T1000 (cell line): ENCODE measurements at regions not wholly inside any gene's neighbourhood (a gene's known extent, or its start where the extent isn't known, plus 50 kb on each side); places are given as distances from the start of the nearest gene placed in this dataset.

Source experiments
- DNase-seq: peaks from one replicate; lab custom pipeline; 2025; ENCODE audit warnings: mixed read lengths; lab: John Stamatoyannopoulos, UW

DNA sequence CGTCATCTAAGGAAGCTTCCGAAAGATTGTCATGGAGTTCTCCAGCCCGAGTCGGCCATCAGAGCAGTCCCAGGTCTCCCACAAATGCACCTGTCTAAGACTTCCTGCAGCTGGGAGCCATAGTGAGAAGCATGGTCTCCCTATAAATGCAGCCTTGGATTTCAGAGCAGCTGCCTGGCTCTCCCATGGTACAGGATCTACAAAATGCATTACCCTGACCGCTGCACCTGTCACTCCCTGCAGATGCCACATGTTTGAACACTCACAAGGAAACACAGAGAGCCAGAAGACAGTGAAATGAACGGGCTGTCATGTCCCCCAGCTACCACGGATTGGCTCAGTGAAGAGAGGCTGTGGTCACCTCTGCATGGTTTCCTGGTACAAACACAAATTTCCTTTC is 702.7 kb downstream of the MED13L start:
- DNase-seq: no peak

DNA sequence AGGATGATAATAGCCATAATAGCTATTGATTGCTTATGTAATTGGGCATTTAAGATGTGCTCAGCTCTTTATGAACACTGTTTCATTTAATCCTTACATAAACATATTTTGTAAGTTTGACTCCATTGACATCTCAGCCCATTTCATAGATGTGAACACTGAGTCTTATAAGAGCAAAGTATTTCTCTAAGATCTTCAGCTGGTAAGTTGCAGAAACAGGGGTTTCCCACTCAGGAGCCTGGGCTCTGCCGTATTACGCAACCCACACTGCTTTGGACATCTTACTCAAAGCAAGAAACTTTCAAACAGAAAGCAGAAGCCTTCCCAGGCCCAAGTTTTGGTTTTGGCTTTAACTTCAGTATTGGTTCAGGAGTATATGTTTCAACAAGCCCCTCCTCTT is 705.1 kb downstream of the MED13L start:
- DNase-seq: no peak

DNA sequence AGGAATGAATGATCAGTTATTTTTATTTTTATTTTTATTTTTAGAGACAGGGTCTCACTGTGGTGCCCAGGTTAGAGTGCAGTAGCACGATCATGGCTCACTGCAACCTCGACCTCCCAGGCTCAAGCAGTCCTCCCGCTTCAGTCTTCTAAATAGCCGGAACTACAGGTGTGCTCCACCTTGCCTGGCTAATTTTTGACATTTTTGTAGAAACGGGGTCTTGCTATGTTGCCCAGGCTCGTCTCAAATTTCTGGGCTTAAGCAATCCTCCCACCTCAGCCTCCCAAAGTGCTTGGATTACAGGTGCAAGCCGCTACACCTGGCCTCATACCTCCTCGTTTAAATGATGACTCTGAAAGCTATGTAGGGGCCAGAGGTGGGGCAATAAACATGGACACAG is 706.0 kb downstream of the MED13L start:
- DNase-seq: no peak

DNA sequence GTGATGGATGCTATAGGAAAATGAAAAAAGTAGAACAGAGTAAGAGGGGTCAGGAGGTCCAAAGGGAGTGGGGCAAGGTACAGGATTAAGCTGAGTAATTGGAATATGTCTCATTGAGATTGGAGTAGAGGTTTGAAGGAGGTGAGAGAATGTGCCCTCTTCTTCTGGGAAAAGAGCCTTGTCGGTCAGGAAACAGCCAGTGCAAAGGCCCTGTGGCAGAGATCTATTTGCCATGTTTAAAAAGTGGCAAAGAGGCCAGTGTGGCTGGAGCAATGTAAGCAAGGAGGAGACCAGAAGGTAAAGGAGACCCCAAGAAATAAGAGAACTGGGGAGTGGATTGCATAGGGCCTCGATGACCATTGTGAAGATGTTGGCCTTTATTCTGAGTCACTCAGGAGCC is 706.5 kb downstream of the MED13L start:
- no peak for DNase-seq

DNA sequence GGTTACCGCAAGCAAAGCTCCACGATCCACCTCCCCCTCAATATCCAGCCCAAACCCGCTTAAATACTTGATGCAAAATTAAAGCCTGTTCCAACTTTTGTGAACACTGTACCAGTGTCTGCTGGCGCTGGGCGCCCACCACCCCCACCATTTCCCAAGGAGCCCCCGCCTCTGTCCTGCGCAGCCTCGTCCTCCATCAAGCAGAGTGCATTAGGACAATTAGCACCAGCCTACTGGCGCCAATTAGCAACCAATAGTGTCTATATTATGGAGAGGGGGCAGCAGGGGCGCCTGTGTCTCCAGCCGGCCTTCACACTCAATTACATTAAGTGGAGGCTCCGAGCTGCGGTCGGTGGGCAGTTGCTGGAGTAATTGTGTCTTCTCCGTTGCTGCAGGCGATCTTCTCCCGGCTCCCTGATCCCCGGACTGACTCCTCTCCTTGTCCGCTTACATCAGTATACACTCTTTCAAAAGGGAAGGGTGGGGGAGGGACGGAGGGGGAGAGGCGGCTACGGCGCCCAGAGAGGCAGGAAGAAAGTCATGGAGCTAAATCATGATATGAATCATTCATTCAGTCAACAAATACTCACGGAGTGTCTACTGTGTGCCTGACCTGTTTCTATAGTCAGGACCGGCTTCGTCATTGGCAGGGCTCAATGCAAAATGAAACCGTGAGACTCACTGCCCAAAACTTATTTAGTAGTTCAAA is 707.3 kb downstream of the MED13L start:
- DNase-seq: no peak

DNA sequence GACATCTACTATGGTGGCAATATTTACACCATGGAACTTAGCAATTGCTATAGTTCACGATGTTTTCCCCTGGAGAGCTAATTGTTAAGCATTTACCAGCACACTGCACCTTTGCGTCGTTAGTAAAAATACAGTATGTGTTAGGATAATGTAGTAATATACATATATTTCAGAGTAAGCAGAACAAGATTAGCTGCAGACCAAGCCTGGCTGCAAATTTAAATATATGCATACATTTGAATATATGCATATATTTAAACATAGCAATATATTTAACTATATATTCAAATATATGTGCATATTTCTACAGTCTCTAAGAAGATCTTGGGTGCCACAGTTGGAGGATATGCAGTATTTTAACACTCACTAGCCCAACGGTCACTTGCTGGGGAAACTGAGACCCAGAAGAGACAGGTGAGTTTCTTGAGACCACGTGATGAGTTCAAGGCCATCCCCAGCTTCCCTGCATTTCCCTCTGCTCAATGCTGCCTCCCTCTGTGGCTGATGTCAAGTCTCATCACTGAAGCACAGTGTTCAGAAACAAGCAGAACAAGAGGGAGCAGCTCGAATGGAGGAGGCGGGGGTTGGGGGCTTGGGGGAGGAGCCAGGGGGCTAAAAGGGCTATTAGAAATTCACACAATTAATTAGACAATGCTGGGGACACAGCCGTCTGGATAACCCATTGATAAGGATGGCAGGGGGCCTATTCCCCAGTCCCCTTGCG is 708.0 kb downstream of the MED13L start:
- no peak for DNase-seq

DNA sequence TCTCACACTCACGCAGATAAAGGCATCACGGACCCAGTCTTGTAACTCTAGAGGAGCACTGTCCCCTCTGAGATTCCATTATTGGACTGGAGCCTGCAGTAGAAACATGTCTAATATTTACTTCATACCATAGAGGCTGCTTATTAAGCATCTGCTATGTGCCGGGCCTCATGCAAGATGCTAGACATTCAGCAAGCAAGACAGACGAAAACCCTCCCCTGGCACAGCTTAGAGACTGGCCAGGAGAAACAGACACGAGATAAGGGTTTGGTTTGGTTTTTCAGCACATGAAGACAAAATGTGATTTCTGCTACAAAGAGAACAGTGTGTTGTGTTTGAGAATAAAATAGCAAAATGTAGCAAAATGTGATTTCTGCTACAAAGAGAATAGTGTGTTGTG is 719.2 kb downstream of the MED13L start:
- DNase-seq: no peak

DNA sequence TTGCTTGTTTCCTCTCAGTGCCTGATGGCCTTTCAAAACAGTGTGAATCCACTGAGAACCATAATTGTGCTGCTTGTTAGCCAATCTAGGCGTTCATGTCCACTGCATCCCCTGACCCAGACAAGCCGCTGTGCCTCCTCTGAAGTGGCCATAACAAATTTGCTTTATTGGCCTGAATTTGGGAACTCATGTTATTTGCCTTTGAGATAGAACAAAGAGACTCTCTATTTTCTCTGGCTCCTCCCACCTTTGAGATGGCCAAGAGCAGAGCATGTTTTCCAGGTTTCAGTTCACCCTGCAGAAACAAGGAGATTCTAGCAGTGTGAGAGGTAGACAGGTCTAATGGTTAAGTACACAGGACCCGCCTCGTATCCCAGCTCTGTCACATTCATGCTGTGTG is 723.9 kb downstream of the MED13L start:
- DNase-seq: no peak

DNA sequence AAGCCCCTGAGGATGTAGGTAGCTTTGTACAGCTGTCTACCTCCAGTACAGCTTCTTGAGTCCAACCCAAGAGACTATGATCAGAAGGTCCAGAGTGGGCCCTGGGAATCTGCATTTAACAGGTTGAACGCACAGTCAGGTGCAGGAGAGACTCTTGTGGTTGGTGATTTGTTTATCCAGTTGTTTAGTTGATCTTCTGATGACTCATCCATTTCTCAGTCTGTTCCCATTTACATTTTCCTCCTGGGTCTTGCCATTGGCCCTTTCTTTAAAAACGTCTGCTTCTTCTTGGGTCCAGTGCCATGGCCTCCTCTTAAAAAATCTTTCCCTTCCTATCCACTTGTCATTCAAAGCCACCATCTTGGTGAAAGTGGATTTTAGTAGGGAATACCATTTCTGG is 734.2 kb downstream of the MED13L start:
- no peak for DNase-seq

DNA sequence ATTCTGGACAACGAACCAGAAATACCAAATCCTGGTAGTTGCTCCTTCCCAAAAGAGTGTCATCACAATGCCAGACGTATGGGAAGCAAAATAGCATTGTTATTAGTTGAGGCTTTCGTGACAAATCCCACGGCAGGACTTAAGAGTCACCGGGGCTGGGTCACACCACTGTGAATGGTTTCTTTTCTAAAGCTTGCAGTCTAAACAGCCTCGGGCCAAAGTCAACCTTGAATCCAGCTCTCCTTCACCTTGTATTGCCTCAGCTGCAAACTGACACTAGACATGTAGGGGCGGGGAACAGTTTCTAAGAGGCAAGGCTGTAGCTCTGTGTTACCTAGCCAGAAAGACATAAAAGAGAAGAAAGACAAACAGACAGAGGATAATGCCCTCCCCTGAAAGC is 734.8 kb downstream of the MED13L start:
- DNase-seq: no peak

DNA sequence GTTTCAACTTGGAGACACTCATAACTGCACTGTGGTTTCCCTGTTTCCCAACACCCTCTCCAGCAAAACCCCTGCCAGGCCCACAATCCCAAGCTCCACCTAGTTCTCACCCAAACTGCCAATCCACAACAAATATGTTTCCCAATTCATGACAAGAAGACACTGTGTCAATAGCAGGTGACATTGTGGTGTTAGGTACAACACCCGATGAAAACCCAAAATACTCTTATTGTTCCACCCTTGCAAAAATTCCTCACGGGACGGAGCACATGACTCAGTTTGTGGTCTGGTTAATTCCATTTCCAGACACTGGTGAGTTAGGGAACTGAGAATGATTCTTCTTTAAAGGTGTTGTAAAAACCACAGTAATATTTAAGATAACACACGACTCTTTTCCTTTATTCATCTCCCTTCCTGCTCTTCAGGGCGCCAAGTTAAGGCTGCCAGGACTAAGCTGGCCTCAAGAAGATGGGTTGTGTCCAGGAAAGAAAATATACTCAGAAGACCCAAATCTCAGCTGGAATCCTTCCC is 735.5 kb downstream of the MED13L start:
- DNase-seq: no peak

DNA sequence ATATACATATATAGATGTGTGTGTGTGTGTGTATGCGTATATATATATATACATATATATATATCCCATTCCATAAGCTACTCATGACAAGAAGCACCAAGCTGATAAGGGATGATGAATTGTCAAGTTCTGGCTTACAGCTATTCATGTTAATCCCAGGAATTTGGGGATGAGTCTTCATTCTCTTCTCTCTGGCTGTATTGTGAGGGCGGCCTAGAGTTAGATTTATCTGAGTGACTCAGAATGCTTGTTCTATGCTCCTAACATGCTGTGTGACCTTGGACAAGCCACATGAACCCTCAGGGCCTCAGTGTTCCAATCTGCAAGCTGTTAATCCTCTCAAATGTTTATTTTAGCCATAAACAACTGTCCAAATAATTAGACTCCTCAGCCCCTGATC is 749.0 kb downstream of the MED13L start:
- DNase-seq: no peak

DNA sequence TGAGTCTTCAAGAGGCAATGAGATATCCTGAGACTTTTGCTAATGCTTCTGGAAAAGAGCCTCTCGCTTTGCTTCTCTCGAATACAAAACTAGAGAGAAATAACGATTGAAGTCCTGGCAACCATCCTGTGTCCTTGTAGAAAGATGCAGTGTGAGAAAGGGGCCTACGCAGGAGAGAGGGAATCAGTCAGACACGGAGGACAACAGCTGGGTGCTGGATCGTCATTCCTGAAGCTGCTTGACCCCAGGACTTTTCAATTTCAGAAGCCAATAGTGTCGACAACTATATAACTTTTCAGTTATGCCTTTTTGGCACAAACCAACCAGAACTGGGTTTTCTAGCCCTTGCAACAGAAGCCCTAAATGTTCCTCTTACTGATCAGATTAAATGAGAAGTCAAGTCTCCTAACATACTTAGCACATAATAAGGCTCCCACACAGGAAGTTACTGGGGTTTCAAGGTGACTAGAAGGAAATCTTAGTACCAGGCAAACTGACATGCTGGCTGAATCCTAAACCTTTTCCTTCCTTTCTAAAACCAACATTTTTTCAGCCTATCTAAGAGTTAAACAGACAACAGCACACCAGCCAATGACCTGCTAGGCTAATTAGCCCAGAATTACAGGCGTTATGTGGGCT is 755.6 kb downstream of the MED13L start:
- no peak for DNase-seq

DNA sequence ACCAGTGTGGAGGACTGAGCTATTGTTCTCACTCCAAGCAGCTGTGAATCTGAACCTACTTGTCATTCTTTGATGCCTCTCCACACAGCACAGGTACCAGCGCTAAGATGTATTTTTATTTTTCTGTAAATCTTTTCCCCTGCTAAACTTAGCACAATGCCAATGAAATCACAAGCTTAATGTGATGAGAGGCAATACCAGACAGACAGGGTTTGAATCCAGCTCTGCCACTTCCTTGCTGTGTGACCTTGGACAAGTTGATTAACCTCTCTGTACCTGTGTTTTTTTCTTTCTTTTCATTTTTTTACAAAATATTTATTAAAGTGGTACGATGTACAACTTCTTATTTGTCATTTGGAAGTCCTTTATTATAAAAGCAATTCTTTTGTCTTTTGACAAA is 757.6 kb downstream of the MED13L start:
- no peak for DNase-seq

DNA sequence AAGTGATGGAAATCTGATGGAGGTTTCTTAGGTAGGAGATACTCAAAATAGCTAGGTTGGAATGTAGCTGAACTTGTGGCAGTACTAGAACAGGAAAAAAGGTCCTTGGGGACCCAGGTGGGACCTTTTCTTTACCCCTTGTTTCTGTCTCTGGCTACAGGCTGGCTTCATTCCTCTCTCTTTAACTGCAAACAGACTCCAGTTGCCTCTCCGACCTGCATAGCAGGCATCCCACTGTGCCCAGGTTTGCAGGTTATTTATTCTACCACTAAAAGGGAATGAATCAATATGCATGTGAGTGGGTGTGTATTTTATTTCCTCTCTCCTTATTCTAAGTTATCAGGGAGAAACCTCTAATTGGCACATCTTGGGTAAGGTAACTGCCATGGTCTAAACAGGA is 758.1 kb downstream of the MED13L start:
- no peak for DNase-seq

DNA sequence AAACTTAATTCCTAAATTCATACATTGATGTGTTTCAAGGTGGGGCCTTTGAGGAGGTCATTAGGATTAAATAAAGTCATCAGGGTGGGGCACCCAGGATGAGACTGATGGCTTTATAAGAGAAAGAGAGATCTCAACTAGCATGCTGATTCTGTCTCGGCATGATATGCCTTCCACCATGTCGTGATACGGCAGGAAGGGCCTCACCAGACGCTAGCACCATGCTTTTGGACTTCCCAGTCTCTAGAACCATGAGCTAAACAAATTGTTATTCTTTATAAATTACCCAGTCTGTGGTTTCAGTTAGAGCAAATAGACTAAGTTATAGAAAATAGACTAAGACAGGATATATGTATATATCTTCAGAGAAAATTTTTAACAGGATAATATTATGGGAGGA is 759.6 kb downstream of the MED13L start:
- no peak for DNase-seq

DNA sequence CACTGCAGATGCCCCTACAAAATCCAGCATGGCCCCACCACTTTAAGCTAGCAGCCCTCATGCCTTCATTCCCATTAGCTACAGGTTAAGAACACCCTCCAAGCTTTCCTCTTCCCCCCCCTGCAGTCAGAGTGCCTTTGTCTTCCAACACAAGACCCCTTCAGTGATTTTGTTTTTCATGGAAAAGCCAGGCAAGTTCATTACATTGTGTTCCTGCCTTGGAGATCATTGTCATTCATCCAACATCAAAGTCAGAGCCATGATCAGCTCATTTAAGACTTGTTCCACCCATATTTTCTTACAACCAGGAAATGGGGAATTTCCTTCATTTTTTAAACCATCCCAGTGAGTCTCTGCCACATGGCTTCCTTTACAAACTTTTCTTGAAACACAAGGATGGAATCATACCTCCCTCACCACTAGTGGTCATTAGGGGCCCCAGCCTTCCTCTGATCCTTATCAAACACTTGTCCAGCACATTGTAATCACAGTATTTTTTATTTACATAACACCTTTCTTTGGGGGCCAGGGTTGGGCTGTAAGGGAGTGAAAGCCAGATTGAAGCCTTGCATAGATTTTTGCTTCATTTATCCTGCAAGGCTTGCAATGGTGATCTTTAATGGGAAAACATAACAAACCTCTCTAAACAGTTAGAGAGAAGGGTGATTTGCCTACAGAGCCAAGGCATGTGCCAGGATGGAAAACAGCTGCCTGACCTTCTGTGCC is 765.3 kb downstream of the MED13L start:
- DNase-seq: no peak

DNA sequence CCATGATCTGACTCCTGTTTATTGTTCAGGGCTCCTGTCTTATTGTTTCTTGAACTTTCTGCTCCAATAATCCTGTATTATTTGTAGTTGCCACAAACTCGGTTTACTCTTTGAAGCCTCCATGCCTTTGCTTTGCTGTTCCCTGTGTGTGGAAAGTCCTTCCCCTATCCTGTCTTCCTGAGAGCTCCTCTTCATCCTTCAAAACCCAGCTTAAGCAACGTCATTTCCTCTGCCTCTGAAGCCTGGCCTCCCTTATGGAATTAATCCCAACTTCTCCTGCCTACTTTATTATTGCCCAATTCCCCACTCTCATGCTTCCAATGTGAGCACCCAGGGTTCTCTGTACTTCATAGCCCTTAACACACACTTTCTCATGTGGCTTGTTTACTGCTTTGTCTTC is 766.2 kb downstream of the MED13L start:
- DNase-seq: no peak

DNA sequence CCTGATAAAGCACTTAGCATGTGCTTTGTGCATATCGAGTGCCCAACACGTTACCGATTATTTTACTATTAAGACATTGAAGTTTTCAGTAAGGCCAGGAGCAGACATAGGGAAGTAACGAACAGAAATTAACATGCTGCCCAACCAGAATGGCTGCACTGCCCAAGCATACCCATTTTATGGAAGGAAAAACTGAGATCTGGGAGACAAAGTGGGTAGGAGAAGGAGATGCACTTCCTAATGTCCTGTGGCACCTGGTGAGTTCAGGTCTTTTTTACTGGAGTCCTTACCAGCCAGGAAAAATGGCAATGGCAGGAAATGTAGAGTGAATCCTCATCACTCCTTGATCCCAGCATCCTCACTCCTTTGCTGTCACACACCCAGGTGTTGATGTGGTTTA is 768.5 kb downstream of the MED13L start:
- DNase-seq: no peak

DNA sequence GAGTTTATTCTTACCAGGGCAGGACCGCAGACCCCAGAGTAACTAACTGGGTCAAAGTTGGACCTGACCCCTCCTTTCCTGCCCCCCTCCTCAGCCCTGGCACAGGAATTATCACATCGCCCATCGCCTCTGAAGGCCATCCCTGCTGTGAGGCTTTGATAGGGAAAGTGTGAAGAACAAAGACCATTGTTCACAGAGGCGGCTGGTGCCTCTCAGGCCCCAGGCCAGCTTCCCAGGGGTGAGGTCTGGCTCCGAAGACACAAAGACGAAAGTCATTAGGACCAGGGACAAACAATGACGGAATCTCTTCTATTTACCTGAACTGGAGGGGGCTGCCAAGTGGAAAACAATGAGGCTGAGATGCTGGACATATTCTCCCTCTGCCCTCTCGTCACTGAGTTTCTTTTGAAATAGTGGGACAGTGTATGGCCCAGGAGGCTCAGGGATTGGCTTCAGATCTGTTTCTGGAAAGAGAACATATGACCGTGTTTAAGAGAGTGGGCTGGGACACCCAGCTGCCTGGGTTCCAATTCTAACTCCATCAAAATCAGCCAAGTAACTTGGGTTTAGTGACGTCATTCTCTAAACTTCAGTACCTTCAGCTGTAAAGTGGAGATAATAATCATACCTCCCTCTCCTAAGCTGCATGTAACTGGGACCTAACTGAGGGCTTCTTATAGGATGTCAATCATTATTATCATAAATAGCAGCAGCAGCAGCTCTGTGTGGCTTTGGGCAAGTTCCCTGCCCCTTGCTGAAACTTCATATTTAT is 769.4 kb downstream of the MED13L start:
- no peak for DNase-seq

DNA sequence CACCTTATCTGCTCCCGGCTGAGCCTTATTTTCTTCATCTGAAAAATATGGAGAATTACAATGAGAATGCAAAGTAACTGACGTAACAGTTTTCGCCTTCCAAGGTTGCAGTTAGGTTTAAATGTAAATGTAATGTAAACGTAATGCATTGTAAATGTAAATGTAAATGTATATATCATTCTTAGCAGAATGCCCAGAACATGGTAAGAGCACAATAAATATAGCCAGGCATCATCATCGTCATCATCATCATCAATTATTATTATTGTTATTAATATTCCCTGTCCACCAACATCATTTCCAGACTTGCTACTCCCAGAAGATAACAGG is 770.0 kb downstream of the MED13L start:
- DNase-seq: no peak
